ENCODE measurements at regions not wholly inside any gene's neighbourhood (a gene's known extent, or its start where the extent isn't known, plus 50 kb on each side); places are given as distances from the start of the nearest gene placed in this dataset.
"Not testable (repeated sequence)": the region's sequence is repeated elsewhere in the genome, so short reads cannot be mapped to it uniquely, and the experiment has no call there.

DNA sequence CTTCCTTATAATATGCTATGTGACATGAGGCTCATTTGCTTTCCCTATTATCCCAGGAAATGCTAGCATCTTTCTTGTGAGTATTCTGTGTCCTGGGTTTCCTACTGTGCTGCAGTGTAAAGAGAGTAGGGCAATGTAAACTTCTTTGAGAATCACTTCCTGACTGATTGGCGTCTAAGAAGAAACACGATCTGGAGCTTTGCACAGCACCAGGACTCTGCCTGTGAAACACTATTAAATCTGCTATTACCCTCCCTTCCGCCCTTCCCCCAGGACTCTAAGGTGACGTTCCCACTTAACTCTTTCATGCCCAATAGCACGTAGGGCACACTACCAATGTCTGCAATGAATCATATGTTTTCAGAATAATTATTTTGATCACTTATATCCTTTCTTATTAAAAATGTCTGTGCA, 607.3 kb upstream of the CITED2 start:
- DNase-seq = peak in 1 of 42 donors; percentile 9
- intact Hi-C loops (cut with DNase I) = no loop called here

DNA sequence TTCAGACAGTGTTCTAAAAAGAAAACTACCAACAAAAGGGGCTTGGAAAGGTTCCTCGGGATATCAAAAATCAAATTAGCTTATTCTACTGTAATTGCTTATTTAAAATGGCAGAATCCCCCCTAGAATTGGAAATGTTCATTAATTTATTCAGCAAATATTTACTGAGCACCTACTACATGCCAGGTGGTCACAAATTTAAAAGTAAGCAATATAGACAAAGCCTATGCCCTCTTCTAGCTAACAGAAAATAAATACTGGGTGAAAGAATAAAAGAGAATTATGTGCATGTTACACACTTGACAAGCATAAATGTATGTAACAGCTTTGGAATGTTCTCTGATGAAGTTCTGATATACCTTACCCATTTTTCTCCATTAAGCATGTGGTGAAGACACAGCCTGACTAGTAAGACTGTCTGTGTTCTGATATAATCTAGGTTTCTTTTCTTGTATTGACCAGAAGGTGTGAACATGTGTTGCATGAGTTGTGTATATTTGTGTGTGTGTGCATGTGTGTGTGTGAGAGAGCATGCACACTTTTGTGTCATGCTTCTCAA, 606.7 kb upstream of the CITED2 start:
- no peak for DNase-seq
- intact Hi-C loops (cut with DNase I) = no loop called here

DNA sequence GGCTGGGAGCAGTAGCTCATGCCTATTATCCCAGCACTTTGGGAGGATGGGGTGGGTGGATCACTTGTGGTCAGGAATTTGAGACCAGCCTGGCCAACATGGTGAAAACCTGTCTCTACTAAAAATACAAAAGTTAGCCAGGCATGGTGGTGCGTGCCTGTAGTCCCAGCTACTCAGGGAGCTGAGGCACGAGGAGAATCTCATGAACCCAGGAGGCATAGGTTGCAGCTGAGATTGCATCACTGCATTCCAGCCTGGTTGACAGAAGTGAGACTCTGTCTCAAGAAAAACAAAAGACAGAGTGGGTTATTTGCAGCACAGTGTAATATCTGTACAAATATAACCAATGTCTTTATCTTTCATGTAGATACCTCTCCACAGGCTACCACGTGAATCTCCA, 606.2 kb upstream of the CITED2 start:
- DNase-seq; intact Hi-C loops (cut with DNase I): not testable (repeated sequence)

DNA sequence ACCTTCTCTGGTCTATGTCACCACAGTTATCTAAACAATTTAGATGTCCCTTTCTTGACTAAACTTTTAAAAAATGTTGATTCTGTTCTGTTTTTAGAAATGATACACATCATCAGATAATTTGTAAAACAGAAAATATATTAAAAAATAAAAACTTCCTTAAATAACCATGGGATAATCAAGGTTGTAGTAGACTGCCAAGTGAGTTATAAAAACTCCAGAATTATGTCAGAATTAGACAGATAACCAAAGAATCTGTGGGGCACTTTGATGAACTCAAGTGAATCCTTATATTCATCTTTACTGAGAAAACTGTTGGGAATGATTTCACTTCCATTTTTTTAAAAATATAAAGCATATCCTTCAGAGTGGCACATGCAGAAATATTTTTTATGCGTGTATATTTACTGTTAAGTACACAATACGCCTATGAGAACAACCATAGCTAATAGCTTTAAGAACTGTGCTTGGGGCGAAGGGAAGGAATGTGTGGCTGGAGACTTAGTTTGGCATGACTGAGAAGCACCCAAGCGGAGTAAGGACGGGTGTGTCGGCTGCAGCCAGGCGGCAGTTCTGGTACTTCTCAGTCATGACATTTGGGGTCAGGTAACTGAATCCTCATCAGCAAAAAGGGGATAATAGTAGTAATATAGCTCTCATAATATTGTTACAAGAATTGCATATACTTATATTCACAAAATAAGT, 604.7 kb upstream of the CITED2 start:
- intact Hi-C loops (cut with DNase I) = no loop called here
- DNase-seq = no peak

DNA sequence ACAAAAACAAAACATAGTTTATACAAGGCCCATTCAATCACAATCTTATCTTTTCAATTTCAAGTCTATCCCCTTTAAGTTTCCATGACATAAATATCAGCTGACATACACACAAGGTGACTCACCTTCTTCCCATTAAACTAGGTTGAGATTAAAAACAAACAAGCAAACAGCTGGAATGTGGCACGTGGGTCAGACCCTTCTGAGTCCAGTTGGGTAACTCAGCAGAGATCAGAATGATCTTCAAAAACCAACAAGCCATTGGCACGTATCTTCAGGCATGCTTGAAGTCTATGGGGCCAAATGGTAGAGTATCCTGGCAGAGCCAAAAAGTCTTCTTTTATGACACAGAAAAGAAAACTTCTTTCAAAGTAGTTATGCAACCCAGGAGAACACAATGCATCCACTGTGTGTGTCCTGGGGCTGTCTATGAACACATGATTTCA, 603.5 kb upstream of the CITED2 start:
- DNase-seq = no peak
- intact Hi-C loops (cut with DNase I) = no loop called here

DNA sequence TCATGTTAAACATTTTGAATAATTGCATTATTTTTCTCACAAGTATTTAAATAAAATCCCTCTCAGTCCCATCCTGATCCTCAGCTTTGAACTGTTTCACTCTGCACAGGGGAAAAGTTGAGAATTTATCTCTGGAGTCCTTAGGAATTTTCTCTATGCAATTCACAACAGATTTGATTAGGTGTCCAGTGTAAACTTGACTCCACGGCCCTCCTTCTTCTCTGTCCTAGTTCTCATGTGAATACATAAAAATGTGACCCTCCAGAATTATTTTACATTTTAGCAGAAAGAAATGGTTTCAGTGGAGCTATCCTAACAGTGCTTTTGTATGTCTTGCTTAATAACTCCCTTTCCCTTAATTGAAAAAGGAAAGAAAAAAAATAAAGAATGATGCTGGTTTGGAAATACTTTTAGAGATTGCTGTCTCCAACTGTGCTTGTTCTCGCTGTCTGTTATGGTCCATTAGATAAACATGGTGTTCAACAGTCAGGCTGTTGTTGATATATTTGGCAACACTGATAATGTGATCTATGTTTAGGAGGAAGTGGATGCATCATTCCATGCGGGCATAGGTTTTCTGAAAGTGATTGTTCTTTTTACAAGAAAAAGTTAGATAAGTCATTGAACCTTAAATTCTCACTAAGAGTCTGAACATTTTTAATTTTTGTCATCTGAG, 599.4 kb upstream of the CITED2 start:
- intact Hi-C loops (cut with DNase I) = no loop called here
- no peak for DNase-seq

DNA sequence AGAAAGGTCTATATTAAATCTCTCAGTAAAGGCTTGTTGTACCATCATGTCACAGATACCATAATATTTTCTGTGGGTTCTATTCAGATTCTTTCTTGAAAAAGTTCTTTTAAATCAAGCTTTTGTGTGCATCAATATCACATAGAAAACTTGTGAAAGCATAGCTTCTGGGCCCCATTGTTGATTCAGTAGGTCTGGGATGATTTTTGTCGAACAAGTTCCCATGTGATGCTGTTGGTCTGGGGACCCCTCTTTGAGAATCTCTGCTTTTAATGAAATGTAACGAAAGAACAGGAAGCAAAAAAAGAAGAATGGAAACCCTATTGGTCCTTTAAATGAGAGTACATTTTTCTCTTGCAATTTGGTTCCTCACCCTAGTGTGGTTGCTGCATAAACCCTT, 597.7 kb upstream of the CITED2 start:
- intact Hi-C loops (cut with DNase I) = no loop called here
- no peak for DNase-seq

DNA sequence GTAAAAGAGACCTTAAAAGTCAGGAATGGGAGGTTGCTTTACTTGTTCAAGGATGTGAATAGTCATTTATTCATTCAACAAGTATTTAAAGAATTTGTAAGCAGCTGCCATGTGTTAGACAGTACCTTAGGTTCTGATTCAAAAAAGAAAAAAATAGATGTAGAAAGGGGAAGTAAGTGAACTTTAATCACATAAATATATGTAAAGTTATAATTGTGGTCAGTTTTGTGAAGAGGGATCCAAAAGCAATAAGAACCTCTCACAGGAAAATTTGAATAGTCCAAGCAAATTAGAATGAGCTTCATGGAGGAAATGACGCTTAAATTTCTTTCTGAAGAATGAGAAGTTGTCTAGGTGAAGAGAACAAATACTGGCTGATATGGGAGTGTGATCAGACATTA, 596.1 kb upstream of the CITED2 start:
- no peak for DNase-seq
- intact Hi-C loops (cut with DNase I) = no loop called here

DNA sequence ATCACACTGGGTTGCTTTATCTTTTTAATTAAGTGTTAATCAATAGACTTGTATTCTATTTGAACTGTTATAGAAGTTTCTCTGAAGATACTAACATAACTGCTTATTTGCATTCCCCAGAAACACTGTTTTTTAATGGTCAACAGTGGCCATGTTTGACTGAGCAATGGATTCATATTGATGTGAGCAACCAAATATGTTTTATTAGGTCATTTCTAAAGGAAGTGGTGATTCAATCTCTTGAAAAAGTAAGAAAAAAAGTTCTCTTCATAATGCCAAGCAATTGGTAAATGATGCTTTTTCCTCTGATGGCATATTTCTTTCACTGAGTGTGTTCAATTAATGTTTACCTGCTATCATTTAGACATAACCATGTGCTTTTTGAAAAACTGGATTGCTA, 593.0 kb upstream of the CITED2 start:
- intact Hi-C loops (cut with DNase I) = no loop called here
- no peak for DNase-seq

DNA sequence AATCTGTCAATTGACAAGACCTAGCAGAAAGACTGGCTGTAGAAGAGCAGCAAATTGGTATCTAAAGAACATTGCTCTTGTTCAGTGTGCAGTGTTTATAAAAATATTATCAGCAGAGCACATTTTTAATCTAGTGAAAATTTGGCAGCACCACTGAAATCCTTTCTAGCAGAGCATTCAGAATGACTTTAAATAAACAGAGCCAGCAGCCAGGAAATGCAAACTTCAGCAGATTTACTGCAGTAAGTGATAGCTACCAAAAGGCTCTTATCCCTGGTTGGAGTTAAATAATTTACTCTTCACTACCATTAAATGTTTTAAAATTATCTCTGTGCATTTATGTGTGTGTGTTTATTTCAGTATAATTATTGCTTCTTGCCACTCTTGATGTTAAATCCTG, 590.9 kb upstream of the CITED2 start:
- no peak for DNase-seq
- intact Hi-C loops (cut with DNase I) = no loop called here

DNA sequence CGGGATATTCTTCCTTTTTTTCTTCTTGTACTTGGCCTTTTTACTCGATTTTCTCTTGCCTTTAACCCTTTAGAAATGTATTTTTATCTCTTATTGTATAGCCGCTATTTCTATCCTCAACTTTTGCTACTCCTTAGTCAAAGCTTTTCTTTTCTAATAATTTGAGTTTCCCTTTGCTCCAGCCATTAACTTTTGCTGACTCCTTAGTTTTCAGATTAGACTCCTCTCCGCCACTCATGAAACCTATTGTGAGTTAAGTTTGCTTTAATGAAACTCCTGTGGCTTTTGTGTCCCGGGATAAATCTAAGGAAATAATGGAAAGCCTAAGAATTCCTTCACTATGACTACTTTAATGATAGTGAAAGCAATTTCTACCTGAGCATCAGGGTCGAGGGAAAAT, 590.3 kb upstream of the CITED2 start:
- DNase-seq = no peak
- intact Hi-C loops (cut with DNase I) = no loop called here

DNA sequence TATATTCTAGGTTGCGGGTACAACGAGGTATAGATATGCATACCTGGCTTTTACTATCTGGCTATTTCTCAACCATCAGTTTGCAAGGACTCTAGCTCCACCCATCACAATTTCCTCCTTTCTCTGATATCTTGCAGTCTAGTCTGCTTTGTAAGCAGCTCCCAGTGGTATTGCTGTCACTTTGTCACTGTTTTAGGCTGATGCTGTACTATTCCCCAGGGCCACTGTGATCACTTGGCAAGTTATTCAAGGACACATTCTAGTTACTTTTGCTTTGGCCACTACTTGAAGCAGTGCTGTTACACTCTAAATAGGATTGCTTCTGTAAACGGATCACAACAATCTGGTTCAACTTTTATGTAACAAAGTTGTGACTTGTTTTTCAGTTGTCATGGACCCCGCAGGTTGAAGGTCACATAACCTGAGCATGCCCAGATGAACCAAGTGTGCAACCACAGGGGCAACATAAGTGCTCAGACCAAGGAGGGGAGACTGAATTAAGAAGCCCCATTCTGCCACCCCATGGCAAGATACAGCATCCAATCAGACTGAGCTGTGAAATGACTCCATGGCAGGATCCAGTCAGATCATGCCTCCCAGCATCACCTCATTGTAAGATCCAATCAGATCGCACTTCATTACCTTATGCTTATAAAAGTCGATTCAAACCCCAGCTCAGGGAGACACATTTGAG, 588.4 kb upstream of the CITED2 start:
- intact Hi-C loops (cut with DNase I) = no loop called here
- DNase-seq = no peak

DNA sequence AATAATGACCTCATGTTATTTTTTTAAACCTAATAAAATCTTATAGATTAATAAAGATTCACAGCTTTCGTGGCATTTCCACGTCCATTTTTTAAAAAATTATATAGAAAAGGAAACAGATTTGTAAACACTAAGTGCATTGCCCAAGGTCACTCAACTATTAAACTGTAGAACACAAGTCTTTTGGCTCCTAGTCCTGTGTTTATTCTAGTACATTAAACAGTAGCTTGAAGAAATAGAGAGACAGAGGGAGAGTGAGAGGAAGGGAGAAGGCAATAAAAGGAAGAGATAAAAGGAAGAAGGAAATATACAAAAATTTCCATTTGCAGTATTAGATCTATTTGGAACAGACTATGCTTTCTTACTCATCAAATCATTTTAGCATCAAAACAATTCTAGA, 586.7 kb upstream of the CITED2 start:
- intact Hi-C loops (cut with DNase I) = no loop called here

DNA sequence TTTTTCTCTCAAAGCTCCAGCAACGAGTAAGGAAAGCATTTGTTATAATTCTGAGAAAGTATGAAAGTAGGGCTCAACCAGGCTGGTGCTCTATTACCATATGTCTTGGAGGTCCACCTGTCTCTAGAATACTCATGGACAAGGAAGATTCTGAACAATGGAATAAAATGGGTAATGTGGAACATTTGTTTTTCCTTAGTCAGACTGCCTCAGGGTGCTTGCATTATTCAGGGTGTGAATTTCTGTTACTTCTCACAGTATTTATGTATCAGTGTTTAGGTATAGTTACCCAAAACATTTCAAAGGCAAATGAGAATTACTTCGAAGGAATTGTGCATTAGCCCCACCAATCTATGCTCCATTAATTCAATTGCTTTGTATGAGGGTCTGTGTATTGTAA, 586.2 kb upstream of the CITED2 start:
- DNase-seq = no peak
- intact Hi-C loops (cut with DNase I) = no loop called here

More for the DNA sequence above, 586.7 kb upstream of the CITED2 start:
- DNase-seq = no peak

DNA sequence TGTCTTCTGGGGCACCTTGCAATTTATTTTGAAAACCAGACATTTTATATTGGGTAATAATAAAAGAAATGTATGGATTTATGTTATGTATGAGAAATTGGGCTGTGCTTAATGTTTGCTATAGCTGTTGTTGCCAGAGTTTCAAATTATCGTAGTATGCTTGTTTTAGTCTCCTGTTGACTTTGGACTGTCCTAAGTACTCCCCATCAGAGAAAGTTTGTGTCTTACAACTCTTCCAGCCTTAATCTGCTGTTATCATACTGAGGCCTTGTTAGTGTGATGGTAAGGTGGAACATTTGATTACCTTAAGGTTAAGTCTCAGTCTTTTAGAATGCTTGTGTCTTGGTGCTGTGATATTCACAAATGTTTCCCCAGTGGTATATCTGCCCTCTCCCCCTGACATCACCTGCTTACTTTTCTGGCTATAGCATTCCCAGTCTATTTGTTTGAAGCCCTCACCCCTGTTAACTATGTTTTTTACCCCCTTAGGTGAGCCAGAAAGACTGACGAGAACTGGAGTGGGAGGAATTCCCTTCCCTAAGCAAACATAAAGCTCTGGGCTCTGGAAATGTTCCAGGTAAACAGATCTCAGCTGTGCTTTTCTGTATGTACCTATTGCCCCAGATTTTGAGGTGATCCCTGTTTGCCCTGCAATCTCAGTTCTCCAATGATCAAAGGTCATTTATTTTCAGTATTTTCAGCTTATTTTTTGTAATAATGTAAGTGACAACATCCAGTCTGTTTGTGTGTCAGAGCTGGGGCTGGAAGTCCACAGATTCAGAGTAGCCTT, 581.1 kb upstream of the CITED2 start:
- intact Hi-C loops (cut with DNase I) = no loop called here

DNA sequence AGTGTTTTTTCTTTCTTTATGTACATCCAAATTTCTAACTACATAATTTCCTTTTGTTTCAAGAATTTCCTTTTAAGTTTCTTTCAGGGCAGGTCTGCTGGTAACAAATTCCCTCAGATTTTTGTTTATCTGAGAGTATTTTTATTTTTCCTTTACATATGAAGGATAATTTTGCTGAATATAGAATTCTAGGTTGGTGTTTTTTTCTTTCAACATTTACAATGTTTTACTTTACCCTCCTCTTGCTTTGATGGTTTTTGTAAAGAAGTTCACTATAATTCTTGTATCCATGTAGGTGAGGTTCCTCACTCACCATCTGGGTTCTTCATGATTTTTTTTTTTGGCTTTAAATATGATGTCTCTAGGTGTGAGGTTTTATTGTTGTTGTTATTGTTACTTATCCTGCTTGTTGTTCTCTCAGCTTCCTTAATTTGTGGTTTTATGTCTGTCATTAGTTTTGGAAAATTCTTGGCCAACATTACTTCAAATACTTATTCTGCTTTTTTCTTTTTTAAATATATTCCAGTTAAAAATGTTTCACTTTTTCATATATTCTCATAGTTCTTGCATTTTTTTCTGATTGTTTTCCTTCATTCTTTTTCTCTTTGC, 580.1 kb upstream of the CITED2 start:
- intact Hi-C loops (cut with DNase I) = no loop called here
- DNase-seq = no peak

More for the DNA sequence above, 581.1 kb upstream of the CITED2 start:
- DNase-seq = no peak

DNA sequence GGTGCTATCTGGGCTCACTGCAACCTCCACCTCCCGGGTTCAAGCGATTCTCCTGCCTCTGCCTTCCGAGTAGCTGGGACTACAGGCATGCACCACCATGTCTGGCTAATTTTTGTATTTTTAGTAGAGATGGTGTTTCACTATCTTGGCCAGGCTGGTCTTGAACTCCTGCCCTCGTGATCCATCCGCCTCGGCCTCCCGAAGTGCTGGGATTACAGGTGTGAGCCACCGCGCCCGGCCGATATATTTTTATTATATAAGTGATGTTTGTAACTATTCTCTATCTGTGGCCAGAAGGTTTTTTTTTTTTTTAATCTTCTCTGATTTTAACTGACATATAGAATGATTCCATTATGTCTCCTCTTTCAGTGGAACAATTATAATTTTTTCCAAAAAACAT, 579.3 kb upstream of the CITED2 start:
- DNase-seq; intact Hi-C loops (cut with DNase I): not testable (repeated sequence)

DNA sequence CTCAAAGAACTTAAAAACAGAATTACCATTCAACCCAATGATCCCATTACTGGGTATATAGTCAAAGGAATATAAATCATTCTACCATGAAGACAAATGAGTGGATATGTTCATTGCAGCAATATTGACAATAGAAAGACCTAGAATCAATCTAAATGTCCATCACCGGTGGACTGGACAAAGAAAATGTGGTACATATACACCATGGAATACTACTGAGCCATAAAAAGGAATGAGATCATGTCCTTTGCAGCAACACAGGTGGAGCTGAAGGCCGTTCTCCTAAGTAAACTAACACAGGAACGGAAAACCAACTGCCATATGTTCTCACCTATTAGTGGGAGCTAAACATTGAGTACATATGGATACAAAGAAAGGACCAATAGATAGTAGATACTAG, 576.7 kb upstream of the CITED2 start:
- DNase-seq = no peak
- intact Hi-C loops (cut with DNase I) = no loop called here

DNA sequence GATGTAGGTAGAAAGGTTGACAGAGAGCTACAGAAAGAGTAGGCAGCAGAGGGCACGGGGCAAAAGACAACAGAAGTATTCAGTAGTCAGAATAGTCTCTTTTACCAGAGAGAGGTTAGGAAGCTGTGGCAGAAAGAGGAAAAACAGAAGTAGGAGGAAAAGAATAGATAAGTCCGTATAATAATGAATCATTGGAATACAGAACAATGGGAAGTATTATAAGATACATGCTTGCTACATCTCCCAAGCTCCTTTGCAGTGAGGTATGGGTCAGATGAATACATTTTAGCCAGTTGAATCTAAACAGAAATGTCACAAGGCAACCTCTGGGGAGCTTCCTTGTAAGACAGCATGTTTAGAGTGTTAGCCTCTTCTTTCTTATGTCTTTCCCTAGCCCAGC, 570.5 kb upstream of the CITED2 start:
- DNase-seq = no peak
- intact Hi-C loops (cut with DNase I) = no loop called here

Measured in head of caudate nucleus (tissue), 42 donors.